ENCODE measurements at regions not wholly inside any gene's neighbourhood (a gene's known extent, or its start where the extent isn't known, plus 50 kb on each side); places are given as distances from the start of the nearest gene placed in this dataset.
"Not testable (repeated sequence)": the region's sequence is repeated elsewhere in the genome, so short reads cannot be mapped to it uniquely, and the experiment has no call there.

- H3K4me3 ChIP-seq (ENCODE audit: low read length) = no peak overlapping the region
- no peak overlapping the region for H2AFZ ChIP-seq (ENCODE audit: low read depth, low read length)
- H3K9me3 ChIP-seq (ENCODE audit: low read length) = no peaks in the 10 kb centered on the region
- H3K36me3 ChIP-seq (ENCODE audit: insufficient read depth, low read length) = no peaks in the 10 kb centered on the region
- no peaks in the 10 kb centered on the region for H3K27me3 ChIP-seq (ENCODE audit: insufficient read depth, low read length)
- peaks cover 6% of the 10 kb centered on the region for H3K4me1 ChIP-seq (ENCODE audit: insufficient read depth, low read length)
Measured at GRCh38 chr12:90823859-90824258, 131.1 kb downstream of the CCER1 start.

GRCh38 chr12:90819709-90820108, 135.3 kb downstream of the CCER1 start:
- no peaks in the 10 kb centered on the region for H3K27me3 ChIP-seq (ENCODE audit: insufficient read depth, low read length)
- no peaks in the 10 kb centered on the region for H3K9me3 ChIP-seq (ENCODE audit: low read length)
- H2AFZ ChIP-seq (ENCODE audit: low read depth, low read length) = no peak overlapping the region
- H3K4me3 ChIP-seq (ENCODE audit: low read length) = no peak overlapping the region
- no peaks in the 10 kb centered on the region for H3K36me3 ChIP-seq (ENCODE audit: insufficient read depth, low read length)
- no peaks in the 10 kb centered on the region for H3K4me1 ChIP-seq (ENCODE audit: insufficient read depth, low read length)

GRCh38 chr12:90816353-90817089, 138.5 kb downstream of the CCER1 start:
- Histone ChIP-seq H3K36me3 (ENCODE audit: insufficient read depth, low read length) (no peaks in the 10 kb centered on the region), H2AFZ (ENCODE audit: low read depth, low read length) (no peak overlapping the region), H3K9me3 (ENCODE audit: low read length) (no peaks in the 10 kb centered on the region), H3K4me3 (ENCODE audit: low read length) (no peak overlapping the region), H3K4me1 (ENCODE audit: insufficient read depth, low read length) (no peaks in the 10 kb centered on the region), H3K27me3 (ENCODE audit: insufficient read depth, low read length) (no peaks in the 10 kb centered on the region)

GRCh38 chr12:90809940-90810339, 145.0 kb downstream of the CCER1 start:
- Histone ChIP-seq H3K27me3 (ENCODE audit: insufficient read depth, low read length) (no peaks in the 10 kb centered on the region), H2AFZ (ENCODE audit: low read depth, low read length) (no peak overlapping the region), H3K4me1 (ENCODE audit: insufficient read depth, low read length) (no peaks in the 10 kb centered on the region), H3K4me3 (ENCODE audit: low read length) (no peak overlapping the region), H3K9me3 (ENCODE audit: low read length) (no peaks in the 10 kb centered on the region), H3K36me3 (ENCODE audit: insufficient read depth, low read length) (no peaks in the 10 kb centered on the region)

GRCh38 chr12:90808568-90808967, 146.4 kb downstream of the CCER1 start:
- Histone ChIP-seq H3K4me1 (ENCODE audit: insufficient read depth, low read length) (no peaks in the 10 kb centered on the region), H2AFZ (ENCODE audit: low read depth, low read length) (no peak overlapping the region), H3K36me3 (ENCODE audit: insufficient read depth, low read length) (no peaks in the 10 kb centered on the region), H3K9me3 (ENCODE audit: low read length) (no peaks in the 10 kb centered on the region), H3K4me3 (ENCODE audit: low read length) (no peak overlapping the region), H3K27me3 (ENCODE audit: insufficient read depth, low read length) (no peaks in the 10 kb centered on the region)

GRCh38 chr12:90802727-90803126, 152.2 kb downstream of the CCER1 start:
- Histone ChIP-seq H2AFZ (ENCODE audit: low read depth, low read length) (no peak overlapping the region), H3K9me3 (ENCODE audit: low read length) (no peaks in the 10 kb centered on the region), H3K27me3 (ENCODE audit: insufficient read depth, low read length) (no peaks in the 10 kb centered on the region), H3K4me1 (ENCODE audit: insufficient read depth, low read length) (no peaks in the 10 kb centered on the region), H3K36me3 (ENCODE audit: insufficient read depth, low read length) (no peaks in the 10 kb centered on the region), H3K4me3 (ENCODE audit: low read length) (no peak overlapping the region)

GRCh38 chr12:90801776-90802175, 153.2 kb downstream of the CCER1 start:
- no peaks in the 10 kb centered on the region for H3K27me3 ChIP-seq (ENCODE audit: insufficient read depth, low read length)
- no peak overlapping the region for H2AFZ ChIP-seq (ENCODE audit: low read depth, low read length)
- no peak overlapping the region for H3K4me3 ChIP-seq (ENCODE audit: low read length)
- no peaks in the 10 kb centered on the region for H3K36me3 ChIP-seq (ENCODE audit: insufficient read depth, low read length)
- H3K4me1 ChIP-seq (ENCODE audit: insufficient read depth, low read length) = no peaks in the 10 kb centered on the region
- H3K9me3 ChIP-seq (ENCODE audit: low read length) = no peaks in the 10 kb centered on the region

GRCh38 chr12:90794212-90794611, 160.8 kb downstream of the CCER1 start:
- Histone ChIP-seq H3K4me3 (ENCODE audit: low read length) (no peak overlapping the region), H3K9me3 (ENCODE audit: low read length) (no peaks in the 10 kb centered on the region), H3K27me3 (ENCODE audit: insufficient read depth, low read length) (no peaks in the 10 kb centered on the region), H3K4me1 (ENCODE audit: insufficient read depth, low read length) (no peaks in the 10 kb centered on the region), H2AFZ (ENCODE audit: low read depth, low read length) (no peak overlapping the region), H3K36me3 (ENCODE audit: insufficient read depth, low read length) (no peaks in the 10 kb centered on the region)

- not testable (repeated sequence) for H3K9me3 ChIP-seq (ENCODE audit: low read length); H3K4me3 ChIP-seq (ENCODE audit: low read length)
Measured at GRCh38 chr12:90792718-90793117, 162.3 kb downstream of the CCER1 start.

GRCh38 chr12:90791445-90791844, 163.5 kb downstream of the CCER1 start:
- Histone ChIP-seq H3K4me1 (ENCODE audit: insufficient read depth, low read length) (no peaks in the 10 kb centered on the region), H3K9me3 (ENCODE audit: low read length) (no peaks in the 10 kb centered on the region), H3K4me3 (ENCODE audit: low read length) (no peak overlapping the region), H3K27me3 (ENCODE audit: insufficient read depth, low read length) (no peaks in the 10 kb centered on the region), H2AFZ (ENCODE audit: low read depth, low read length) (no peak overlapping the region), H3K36me3 (ENCODE audit: insufficient read depth, low read length) (no peaks in the 10 kb centered on the region)

More at GRCh38 chr12:90792718-90793117, 162.3 kb downstream of the CCER1 start:
- H2AFZ ChIP-seq (ENCODE audit: low read depth, low read length); H3K36me3 ChIP-seq (ENCODE audit: insufficient read depth, low read length); H3K27me3 ChIP-seq (ENCODE audit: insufficient read depth, low read length); H3K4me1 ChIP-seq (ENCODE audit: insufficient read depth, low read length): not testable (repeated sequence)

GRCh38 chr12:90790747-90791146, 164.2 kb downstream of the CCER1 start:
- no peak overlapping the region for H3K4me3 ChIP-seq (ENCODE audit: low read length)
- H3K36me3 ChIP-seq (ENCODE audit: insufficient read depth, low read length) = no peaks in the 10 kb centered on the region
- H3K9me3 ChIP-seq (ENCODE audit: low read length) = no peaks in the 10 kb centered on the region
- no peak overlapping the region for H2AFZ ChIP-seq (ENCODE audit: low read depth, low read length)
- H3K4me1 ChIP-seq (ENCODE audit: insufficient read depth, low read length) = no peaks in the 10 kb centered on the region
- H3K27me3 ChIP-seq (ENCODE audit: insufficient read depth, low read length) = no peaks in the 10 kb centered on the region

- no peaks in the 10 kb centered on the region for H3K27me3 ChIP-seq (ENCODE audit: insufficient read depth, low read length)
- H3K36me3 ChIP-seq (ENCODE audit: insufficient read depth, low read length) = no peaks in the 10 kb centered on the region
- H2AFZ ChIP-seq (ENCODE audit: low read depth, low read length) = no peak overlapping the region
- no peaks in the 10 kb centered on the region for H3K4me1 ChIP-seq (ENCODE audit: insufficient read depth, low read length)
- no peak overlapping the region for H3K4me3 ChIP-seq (ENCODE audit: low read length)
- H3K9me3 ChIP-seq (ENCODE audit: low read length) = no peaks in the 10 kb centered on the region
Measured at GRCh38 chr12:90773491-90773890, 181.5 kb downstream of the CCER1 start.

GRCh38 chr12:90770861-90771260, 184.1 kb downstream of the CCER1 start:
- no peaks in the 10 kb centered on the region for H3K36me3 ChIP-seq (ENCODE audit: insufficient read depth, low read length)
- H2AFZ ChIP-seq (ENCODE audit: low read depth, low read length) = no peak overlapping the region
- H3K4me1 ChIP-seq (ENCODE audit: insufficient read depth, low read length) = no peaks in the 10 kb centered on the region
- no peaks in the 10 kb centered on the region for H3K27me3 ChIP-seq (ENCODE audit: insufficient read depth, low read length)
- no peaks in the 10 kb centered on the region for H3K9me3 ChIP-seq (ENCODE audit: low read length)
- H3K4me3 ChIP-seq (ENCODE audit: low read length) = no peak overlapping the region

- H3K4me3 ChIP-seq (ENCODE audit: low read length) = no peak overlapping the region
- H2AFZ ChIP-seq (ENCODE audit: low read depth, low read length) = no peak overlapping the region
- no peaks in the 10 kb centered on the region for H3K9me3 ChIP-seq (ENCODE audit: low read length)
Measured at GRCh38 chr12:90757957-90758356, 197.0 kb downstream of the CCER1 start.

More at GRCh38 chr12:90757957-90758356, 197.0 kb downstream of the CCER1 start:
- no peaks in the 10 kb centered on the region for H3K36me3 ChIP-seq (ENCODE audit: insufficient read depth, low read length)
- H3K27me3 ChIP-seq (ENCODE audit: insufficient read depth, low read length) = no peaks in the 10 kb centered on the region
- no peaks in the 10 kb centered on the region for H3K4me1 ChIP-seq (ENCODE audit: insufficient read depth, low read length)

Measured in neuron (in vitro differentiated cells).